GM21737 (cell line): ENCODE measurements at regions not wholly inside any gene's neighbourhood (a gene's known extent, or its start where the extent isn't known, plus 50 kb on each side); places are given as distances from the start of the nearest gene placed in this dataset.
"Not testable (repeated sequence)": the region's sequence is repeated elsewhere in the genome, so short reads cannot be mapped to it uniquely, and the experiment has no call there.

Experiments used
- ATAC-seq: cut with Tn5 transposase; IDR thresholded peaks from one replicate; pipeline ENCODE4 v1.9.1; 2021; ENCODE audit warnings: mild to moderate bottlenecking, moderate library complexity; ENCODE audit not compliant: unreplicated experiment

DNA sequence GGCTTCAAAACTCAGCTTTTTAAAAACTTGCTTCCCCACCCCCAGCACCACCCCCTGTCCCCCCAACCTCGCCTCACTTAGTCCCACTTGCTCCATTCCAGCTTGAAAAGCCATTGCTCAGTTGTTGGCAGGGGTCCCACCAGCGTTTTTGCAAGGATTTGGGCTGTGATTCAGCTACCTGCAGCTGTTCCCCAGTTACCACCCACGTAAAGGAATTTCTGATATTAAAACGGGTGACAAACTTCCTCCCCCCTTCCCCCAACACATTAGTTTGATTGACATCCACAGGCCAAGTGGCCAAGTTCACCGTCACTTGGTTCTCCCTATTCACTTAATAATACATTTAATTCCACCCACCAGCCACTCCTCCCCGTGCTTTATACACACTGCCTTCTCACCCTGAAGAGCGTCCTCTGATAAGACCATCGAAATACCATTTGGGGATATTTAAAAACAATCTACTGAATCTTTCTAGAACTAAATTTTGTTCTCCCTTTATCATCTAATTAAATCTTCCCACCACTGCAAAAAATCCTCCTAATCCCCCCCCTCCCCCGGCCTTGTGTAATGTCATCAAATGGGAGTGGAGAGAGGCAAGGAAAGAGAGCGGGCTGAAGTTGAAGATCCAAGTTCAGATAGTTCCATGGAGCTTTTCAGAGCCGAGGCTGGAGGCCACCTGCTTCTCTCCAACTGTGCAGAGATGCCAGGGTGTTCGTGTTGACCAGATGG is 55.1 kb downstream of the SOX9 start:
- no peak for ATAC-seq

DNA sequence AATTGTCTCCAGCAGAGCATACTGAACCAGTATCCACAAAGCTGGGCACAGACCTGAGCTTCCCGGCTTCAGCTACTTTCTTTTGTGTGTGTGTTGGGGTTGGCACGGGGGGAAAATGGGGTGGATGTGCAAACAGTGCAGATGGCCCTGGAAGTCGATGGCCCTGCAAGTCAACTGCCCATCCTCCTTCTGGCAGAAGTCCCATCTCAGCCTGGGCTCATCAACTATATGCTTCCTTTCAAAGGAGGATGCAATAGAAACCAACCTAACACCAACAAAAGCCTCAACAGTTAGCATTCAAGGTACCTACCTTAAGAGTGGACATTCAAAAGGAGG is 55.7 kb downstream of the SOX9 start:
- no peak for ATAC-seq

DNA sequence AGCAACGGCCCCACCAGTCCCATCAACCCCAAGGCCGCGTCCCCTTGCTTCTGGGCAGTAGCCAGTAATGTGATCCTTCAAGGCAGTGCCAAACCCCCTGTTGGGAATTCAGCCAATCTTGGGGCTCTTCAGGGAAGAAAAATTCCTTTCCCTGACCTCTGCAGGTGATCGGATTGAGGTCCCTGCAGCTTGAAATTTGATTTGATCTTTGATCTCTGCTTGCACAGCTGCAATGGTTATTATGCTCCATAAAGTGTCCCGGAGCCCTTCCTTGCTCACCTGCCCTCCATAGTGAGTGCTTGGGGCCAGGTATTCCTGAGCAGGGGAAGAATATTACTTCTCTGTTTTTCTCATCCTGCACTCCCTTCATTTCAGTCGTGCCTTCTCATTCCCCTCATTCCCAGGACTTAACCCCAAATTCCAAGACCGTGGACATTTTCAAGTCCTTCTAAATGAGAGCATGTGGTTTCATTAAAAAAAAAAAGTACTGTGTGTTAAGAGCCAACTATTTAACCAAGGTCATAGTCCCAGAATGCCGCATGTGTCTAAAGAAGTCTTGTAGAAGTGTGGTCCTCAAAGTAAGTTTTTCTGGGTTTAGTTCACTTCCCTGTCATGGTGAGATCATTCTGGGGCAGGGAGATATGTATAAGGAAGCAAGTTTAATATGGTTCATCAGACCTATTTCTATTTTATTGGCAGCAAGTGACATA is 56.3 kb downstream of the SOX9 start:
- no peak for ATAC-seq

DNA sequence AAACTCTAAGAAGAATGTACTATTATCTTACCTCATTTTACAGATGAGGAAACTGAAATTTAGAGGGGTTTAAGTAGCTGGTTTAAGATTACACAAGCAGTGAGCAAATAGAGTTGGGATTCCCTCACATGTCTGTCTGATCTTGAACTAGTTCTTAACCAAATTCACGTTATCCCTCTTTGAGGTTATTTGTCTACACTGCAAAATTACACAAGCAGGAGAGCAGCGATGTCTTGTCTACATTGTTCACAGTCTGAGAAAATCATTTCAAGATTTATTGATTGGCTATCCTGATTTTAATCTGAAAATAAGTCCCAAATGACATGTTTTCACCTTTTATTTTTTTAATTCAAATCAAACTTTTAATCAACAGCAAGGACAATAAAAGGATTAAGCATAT is 56.9 kb downstream of the SOX9 start:
- no peak for ATAC-seq

DNA sequence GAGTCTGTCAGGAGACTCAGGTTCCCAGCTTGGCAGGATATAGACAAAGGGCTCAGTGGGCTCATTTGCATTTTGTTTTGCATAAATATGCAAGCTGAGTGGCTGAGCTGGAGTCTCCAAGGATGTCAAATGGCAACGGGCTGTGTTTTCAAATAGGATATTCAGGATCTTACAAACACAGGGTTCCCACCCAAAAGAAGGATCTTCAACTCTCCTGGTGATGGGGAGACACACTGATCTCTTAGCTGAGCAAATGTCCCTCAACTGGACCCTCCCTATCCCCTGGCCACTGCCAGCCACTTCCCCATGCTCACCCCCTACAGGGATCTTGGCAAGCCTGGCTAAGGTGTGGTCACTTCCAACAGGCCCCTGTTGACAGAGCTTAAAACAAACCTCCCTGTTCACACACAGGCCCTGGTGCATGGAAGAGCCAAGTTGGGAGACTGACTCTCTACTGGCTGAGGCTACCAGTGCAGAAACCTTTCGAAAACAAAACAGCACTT is 61.6 kb downstream of the SOX9 start:
- ATAC-seq: no peak

DNA sequence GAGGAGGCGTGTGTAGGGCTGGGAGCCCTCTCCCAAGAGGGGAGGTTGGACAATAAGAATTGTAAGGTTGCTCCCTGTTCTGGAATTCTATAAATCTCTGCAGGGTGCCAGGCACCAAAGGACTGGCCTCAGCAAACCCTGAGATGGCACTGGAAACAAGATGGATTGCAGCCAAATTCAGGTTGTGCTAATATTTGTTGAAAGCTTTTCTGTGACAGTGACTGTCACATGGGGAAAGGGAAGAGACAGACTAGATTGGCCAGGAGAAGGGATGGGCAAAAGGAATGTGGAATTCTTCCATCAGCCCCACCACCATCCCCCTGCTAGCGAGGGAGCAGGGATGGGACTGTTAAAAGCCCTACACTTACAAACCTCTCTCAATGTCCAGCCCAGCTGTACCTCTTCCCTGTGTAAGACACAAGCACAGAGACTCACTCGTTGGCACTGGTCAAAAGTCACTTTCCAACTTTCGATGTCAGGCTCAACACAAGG is 62.4 kb downstream of the SOX9 start:
- no peak for ATAC-seq

DNA sequence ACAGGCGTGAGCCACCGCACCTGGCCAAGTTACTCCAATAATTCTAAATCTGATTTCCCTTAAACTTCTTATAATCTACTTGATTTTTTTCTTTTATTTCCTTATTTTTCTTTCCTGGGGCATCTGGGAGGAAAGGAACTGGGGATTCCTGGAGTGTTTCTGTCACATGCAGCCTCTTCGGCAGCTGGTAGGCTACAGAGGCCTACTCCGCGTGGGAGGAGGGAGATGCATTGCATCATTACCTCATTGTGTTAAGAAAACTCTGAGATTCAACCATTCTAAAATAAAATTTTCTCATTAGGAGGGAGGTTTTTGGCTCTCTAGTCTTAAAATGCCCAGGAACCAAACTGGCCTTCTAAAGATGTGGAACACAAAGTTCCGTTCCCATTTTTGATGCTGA is 64.0 kb downstream of the SOX9 start:
- ATAC-seq: no peak

DNA sequence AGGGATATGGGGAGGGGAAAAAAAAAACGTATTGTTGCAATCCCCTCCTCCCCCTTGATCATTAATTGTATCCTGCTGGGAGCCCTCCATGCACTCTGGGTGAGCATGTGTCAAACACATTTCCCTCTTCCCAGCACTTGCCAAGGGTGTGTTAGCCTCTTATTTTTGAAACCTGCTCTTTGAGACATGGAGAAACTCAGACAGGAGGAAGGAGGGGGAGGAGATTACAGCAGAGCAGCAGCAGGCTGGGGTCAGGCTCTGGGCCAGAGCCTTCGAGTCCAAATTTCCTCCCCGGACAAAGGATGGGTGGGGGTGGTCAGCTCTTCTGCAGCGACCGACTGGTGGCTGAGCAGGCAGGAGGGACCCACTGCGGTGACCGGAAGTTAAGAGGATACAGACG is 64.7 kb downstream of the SOX9 start:
- ATAC-seq: no peak

DNA sequence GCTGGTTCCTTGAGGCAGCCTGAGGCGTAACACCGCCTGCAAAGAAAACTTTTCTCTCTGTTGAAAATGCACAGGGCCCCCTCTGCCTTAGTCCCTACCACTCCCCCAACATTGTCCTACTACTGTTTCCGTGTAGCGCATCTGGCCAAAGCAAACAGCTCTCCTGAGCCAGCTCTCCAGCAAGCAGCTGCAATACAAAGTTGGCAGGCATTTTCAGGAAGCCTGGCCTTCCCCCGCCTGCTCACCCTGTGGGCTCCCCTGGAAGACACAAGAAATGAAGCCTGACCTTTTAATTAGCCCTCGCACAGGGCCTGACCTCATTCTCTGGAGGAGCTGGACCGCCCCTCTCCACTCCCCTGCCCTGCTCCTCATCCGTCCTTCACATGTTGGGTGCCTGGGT is 66.7 kb downstream of the SOX9 start:
- ATAC-seq: no peak

DNA sequence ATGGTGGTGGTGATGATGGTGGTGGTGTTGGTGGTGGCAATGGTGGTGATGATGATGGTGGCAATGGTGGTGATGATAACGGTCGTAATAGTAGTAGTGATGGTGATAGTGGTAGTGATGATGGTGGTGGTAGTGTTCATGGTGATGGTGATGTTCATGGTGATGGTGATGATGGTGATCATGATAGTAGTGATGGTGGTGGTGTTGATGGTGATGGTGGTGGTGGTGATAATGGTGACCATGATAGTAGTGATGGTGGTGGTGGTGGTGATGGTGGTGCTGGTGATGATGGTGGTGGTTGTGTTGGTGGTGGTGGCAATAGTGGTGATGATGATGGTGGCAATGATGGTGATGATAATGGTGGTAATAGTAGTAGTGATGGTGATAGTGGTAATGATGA is 68.0 kb downstream of the SOX9 start:
- ATAC-seq: no peak

DNA sequence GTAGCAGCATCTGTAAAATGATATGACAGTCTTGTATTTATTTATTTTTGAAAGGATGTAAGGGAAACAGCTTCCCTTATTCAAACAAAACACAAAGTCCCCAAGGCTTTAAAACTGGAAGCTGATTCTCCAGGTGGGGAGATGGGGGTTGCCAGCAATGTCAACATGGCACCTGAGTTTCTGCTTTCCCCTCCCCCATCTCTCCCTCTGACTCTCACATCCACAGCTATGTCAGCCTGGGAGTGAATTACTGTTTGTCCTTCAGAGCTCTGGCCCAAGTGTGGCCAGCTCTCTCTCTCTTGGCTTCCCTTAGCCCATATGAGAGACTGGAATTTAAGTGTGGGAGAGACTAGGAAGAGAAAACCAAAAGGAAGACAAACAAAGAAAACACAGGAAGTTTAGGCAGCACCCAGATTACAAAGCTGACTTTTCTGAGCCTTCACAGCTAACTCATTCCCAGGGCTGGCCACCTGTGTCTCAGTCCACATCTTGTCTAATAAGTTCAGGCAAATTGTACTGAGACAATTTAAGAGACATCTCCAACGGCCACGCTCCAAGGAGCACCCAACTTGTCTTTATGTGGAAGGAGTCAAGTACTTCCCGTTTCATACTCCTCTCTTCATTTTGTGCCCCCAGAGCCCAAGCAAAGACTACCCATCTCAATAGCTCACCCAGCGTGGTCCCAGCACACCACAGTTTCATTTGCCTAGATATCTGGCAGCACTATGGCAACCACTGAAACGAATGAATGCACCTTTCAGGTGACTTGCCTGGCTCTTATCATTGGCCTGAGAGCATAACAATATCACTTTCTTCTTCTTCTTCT is 69.2 kb downstream of the SOX9 start:
- no peak for ATAC-seq

DNA sequence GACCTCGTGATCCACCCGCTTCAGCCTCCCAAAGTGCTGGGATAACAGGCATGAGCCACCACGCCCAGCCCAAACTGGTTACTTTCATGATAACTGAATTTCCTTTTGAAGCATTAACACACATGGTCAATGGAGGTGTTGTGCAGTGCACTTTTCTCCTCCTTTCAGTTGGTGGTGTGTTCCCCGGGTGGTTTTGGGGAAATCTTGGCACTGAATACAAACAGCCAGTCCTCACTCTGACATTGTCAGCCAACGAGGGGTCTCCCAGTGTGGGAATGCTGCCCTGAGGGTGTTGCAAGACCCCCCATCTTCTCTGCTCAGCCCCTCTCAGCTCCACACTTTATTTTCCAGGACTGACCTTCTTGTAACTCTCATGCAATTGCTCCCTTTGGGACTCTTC is 70.5 kb downstream of the SOX9 start:
- no peak for ATAC-seq

DNA sequence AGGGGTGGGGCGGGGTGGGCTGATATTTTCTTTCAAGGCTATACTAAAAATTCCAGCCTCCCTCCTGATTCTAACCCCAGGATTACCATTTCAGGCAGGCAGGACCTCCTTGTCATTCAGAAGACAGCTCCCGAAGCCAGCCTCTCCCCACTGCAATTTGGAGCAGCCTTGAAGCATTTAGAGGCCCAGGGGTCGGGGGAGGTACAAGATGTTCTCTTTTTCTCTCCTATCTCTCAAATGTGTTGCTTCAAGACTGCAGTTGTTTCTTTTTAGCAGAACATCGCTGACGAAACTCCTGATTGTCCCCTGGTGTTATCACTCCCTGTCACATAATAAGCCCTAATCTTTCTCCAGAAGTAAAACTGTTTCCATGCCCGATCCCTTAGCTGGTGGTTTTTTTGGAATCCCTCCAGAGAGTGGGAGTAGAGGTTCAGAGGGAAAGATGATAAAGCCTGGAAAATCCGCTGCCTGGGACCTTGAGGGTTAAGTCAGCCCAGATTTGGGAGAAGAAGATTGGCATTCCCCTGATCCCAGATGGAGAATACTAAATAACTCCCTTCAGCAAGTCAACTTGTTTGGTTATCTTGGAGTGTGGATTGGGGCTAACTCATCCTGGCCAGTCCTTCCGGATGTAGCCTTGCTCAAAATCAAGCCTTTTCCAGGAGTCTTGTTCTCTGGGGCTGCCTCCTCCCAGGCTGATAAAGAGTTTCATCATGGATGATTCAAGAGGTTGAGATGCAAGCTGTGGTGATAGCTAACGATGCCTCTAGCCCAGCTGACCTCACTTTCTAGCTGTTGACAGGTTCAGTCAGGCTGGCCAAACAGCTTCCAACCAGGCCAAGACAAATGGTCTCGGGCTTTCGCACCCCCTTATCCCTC is 71.3 kb downstream of the SOX9 start:
- no peak for ATAC-seq

DNA sequence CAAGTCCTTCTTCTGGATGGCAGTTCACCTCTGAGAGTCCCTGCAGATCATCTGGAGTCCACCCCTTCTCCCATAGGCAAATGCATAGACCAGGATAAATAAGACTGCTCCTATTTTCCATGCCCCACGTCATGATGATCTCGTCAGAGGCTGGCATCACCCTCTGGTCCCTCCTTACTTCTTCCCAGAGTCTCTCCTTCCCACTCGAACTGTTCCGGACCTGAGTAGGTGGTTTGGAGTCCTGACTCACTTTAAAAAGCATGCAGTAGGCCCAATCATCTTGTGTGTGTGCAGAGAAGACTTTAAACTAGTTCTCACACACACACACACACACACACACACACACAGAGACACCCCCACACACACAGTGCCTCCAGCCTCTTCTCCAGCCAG is 72.0 kb downstream of the SOX9 start:
- no peak for ATAC-seq

DNA sequence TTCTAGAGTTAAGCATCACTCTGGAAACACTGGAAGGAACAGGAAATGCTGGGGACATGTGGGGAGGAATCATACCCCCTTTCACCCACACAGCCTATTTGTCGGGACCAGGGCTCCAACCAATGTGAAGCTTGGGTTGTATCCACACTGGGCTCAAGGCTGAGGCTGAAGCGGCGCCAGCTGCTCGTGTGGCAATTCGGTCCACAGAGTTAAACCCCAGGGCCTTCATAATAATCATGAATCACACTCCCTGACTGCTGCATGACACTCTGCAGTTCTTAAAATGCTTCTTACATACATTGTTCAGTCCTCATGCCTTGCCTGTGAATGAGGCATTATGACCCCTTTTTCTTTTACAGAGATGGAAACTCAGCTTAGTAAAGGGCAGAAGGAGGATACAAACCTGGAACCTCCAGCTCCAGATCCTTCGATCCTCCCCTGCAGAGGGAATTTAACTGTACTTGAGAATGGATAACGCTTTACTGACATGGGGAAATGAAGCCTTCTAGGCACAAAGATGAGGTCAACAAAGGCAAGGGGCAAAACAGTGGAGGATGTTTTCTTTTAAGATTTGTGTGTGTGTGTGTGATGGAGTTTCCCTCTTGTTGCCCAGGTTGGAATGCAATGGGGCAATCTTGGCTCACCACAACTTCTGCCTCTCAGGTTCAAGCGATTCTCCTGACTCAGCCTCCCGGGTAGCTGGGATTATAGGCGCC is 72.7 kb downstream of the SOX9 start:
- no peak for ATAC-seq

DNA sequence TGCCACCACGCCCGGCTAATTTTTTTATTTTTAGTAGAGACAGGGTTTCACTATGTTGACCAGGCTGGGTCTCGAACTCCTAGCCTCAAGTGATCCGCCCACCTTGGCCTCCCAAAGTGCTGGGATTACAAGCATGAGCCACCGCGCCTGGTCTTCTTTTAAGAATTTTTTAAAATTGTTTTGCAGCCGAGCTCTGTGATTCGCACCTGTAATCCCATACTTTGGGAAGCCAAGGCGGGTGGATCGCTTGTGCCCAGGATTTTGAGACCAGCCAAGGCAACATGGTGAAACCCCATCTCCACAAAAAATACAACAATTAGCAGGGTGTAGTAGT is 73.3 kb downstream of the SOX9 start:
- not testable (repeated sequence) for ATAC-seq

DNA sequence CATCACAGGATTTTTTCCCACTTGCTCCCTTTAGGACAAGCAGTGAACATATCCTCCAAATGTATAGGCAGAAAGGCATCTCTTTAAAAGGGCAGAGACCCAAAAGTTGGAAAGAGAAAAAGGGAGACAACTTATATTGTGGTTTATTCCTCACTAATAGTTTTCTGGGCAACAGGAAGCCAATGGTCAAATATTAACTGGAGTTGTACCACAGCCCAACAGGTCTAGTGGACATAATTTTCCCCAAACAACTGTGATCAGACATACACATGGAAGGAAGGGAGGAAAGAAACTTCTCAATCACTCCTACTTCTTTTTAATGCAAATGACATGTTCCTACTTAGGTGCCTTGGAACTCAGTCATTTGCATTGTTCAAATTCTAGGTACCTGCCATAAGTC is 78.4 kb downstream of the SOX9 start:
- no peak for ATAC-seq

DNA sequence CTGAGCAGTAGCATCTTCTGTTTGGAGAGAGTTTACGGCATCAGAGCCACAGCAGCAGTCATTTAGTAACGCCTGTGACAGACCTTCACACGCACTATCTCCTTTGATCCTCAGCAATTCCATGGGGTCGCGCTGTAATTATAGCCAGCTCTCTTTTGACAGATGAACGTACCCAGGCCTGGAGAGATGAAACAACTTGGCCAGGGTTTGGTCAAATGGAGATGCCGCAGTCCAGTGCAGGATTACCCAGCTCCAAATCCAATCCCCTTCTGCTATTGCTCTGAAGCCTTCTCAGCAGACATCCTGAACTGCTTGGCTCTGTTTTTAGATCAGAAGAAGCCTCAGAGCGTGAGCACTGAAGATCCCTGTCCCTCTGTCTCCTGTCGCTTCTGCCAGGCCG is 83.9 kb downstream of the SOX9 start:
- ATAC-seq: no peak

DNA sequence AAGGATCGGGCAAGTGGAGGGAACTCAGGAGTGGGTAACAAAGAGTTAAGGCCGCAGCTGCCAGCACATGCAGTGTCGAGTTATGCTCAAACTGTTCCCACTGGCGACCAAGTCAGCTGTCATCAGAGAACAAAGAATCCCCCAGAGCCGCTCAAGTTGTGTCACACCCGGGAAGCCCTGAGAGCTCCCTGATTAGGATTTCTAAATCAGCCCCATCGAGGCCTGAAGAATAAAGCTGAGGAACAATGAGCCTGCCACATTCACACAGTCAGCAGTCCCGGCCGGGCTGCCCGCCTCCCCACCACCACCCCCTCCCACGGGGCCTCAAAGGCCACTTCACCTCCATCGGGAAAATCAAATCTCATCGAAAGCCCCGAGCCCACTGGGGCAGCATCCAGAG is 84.5 kb downstream of the SOX9 start:
- no peak for ATAC-seq

DNA sequence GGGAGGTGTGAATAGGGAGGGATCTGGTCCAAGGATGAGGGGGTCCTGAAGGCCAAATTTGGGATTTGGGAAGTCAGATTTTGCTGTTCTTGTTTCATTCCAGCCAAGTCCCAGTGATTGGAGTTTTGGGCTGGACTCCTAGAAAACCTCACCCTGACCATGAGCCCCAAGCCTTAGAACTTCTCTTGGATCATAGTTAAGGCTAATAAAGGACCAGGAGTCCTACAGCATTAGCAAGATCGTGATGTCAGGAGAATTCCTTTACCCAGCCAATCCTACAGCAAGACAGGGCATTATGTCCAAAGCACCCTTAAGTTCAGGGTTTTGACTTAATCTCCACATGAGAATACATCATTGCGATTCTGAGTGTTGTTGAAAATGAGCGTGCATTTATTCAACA is 85.0 kb downstream of the SOX9 start:
- ATAC-seq: no peak
